ENCODE measurements at regions not wholly inside any gene's neighbourhood (a gene's known extent, or its start where the extent isn't known, plus 50 kb on each side); places are given as distances from the start of the nearest gene placed in this dataset.

- Histone ChIP-seq H3K9me1 (ENCODE audit: control insufficient read depth, extremely low read depth, insufficient read depth, low read length) (no peaks in the 10 kb centered on the region), H3K4me3 (ENCODE audit: control insufficient read depth in 2 of 3, extremely low read depth in 1 of 3, insufficient read depth in 2 of 3, low read depth in 1 of 3, low read length in 3 of 3) (no peak overlapping the region), H3K4me1 (ENCODE audit: control insufficient read depth, extremely low read depth, insufficient read depth, low read length) (no peaks in the 10 kb centered on the region), H2AFZ (ENCODE audit: control insufficient read depth, low read length) (no peak overlapping the region), H3K36me3 (ENCODE audit: control insufficient read depth in 2 of 2, extremely low read depth in 1 of 2, insufficient read depth in 2 of 2, low read length in 2 of 2) (no peaks in the 10 kb centered on the region), H3K79me2 (ENCODE audit: control insufficient read depth, insufficient read depth, low read length) (no peaks in the 10 kb centered on the region), H4K20me1 (ENCODE audit: control insufficient read depth, extremely low read depth, insufficient read depth, low read length) (no peaks in the 10 kb centered on the region), H3K9ac (ENCODE audit: control insufficient read depth, extremely low read depth, insufficient read depth, low read length) (no peak overlapping the region), H3K4me2 (ENCODE audit: control insufficient read depth, extremely low read depth, insufficient read depth, low read depth, low read length) (no peak overlapping the region), H3K9me3 (ENCODE audit: control insufficient read depth, low read depth, low read length) (no peaks in the 10 kb centered on the region), H3K27ac (ENCODE audit: control insufficient read depth, insufficient read depth, low read length) (no peak overlapping the region), H3K27me3 (ENCODE audit: control insufficient read depth, extremely low read depth, insufficient read depth, low read length) (no peaks in the 10 kb centered on the region)
- dilution Hi-C loops (cut with MboI; ENCODE audit: extremely low pct_ligation_motif_present, low sequenced_read_pairs): no loop called here
- TF ChIP-seq EZH2 (IDR thresholded peaks at IDR 0.05; ENCODE audit: low read length) (no peak), CTCF (optimal IDR thresholded peaks at IDR 0.05 in 1 of 3, IDR thresholded peaks at IDR 0.05 in 1 of 3, conservative IDR thresholded peaks at IDR 0.05 in 1 of 3; ENCODE audit: extremely low read depth in 1 of 3, insufficient read depth in 2 of 3, low read length in 3 of 3) (no peak)
- FAIRE-seq (no peak), DNase-seq (ENCODE audit: low read depth, low spot score) (no peak)
Measured at GRCh38 chr5:24073107-24073506, 565.7 kb downstream of the PRDM9 start.

GRCh38 chr5:24080046-24080445 lies 564.7 kb downstream of the CDH10 start:
- no peak for DNase-seq (ENCODE audit: low read depth, low spot score)
- Histone ChIP-seq H3K4me2 (ENCODE audit: control insufficient read depth, extremely low read depth, insufficient read depth, low read depth, low read length) (no peak overlapping the region), H3K9ac (ENCODE audit: control insufficient read depth, extremely low read depth, insufficient read depth, low read length) (no peak overlapping the region), H3K79me2 (ENCODE audit: control insufficient read depth, insufficient read depth, low read length) (no peaks in the 10 kb centered on the region), H3K4me1 (ENCODE audit: control insufficient read depth, extremely low read depth, insufficient read depth, low read length) (no peaks in the 10 kb centered on the region), H4K20me1 (ENCODE audit: control insufficient read depth, extremely low read depth, insufficient read depth, low read length) (no peaks in the 10 kb centered on the region), H3K9me1 (ENCODE audit: control insufficient read depth, extremely low read depth, insufficient read depth, low read length) (no peaks in the 10 kb centered on the region), H3K36me3 (ENCODE audit: control insufficient read depth in 2 of 2, extremely low read depth in 1 of 2, insufficient read depth in 2 of 2, low read length in 2 of 2) (no peaks in the 10 kb centered on the region), H3K27me3 (ENCODE audit: control insufficient read depth, extremely low read depth, insufficient read depth, low read length) (no peaks in the 10 kb centered on the region), H3K27ac (ENCODE audit: control insufficient read depth, insufficient read depth, low read length) (no peak overlapping the region), H3K4me3 (ENCODE audit: control insufficient read depth in 2 of 3, extremely low read depth in 1 of 3, insufficient read depth in 2 of 3, low read depth in 1 of 3, low read length in 3 of 3) (no peak overlapping the region), H3K9me3 (ENCODE audit: control insufficient read depth, low read depth, low read length) (no peaks in the 10 kb centered on the region), H2AFZ (ENCODE audit: control insufficient read depth, low read length) (no peak overlapping the region)
- dilution Hi-C loops (cut with MboI; ENCODE audit: extremely low pct_ligation_motif_present, low sequenced_read_pairs): no loop called here
- TF ChIP-seq CTCF (optimal IDR thresholded peaks at IDR 0.05 in 1 of 3, IDR thresholded peaks at IDR 0.05 in 1 of 3, conservative IDR thresholded peaks at IDR 0.05 in 1 of 3; ENCODE audit: extremely low read depth in 1 of 3, insufficient read depth in 2 of 3, low read length in 3 of 3): no peak
- no peak for TF ChIP-seq EZH2 (IDR thresholded peaks at IDR 0.05; ENCODE audit: low read length)
- FAIRE-seq: no peak
